DOHH2 (cell line): ENCODE measurements at regions not wholly inside any gene's neighbourhood (a gene's known extent, or its start where the extent isn't known, plus 50 kb on each side); places are given as distances from the start of the nearest gene placed in this dataset.
"Not testable (repeated sequence)": the region's sequence is repeated elsewhere in the genome, so short reads cannot be mapped to it uniquely, and the experiment has no call there.

Experiments
- H3F3A ChIP-seq: fragments of 200-600 bp; sonication (generic), shearing (Covaris generic); 2 replicates; pipeline ENCODE4 v1.6.0; 2016; ENCODE audit warnings: antibody characterized with exemption, mild to moderate bottlenecking; ENCODE audit not compliant: control insufficient read depth, insufficient read depth
- H3K27ac ChIP-seq: fragments of 200-600 bp; sonication (generic); 2 replicates; pipeline ENCODE4 v1.5.1; 2014; ENCODE audit warnings: low read depth, mild to moderate bottlenecking, low read length, moderate library complexity
- H3K27me3 ChIP-seq: fragments of 200-600 bp; sonication (generic); 2 replicates; pipeline ENCODE4 v1.6.1; 2014; ENCODE audit warnings: mild to moderate bottlenecking, low read length, mixed read lengths; ENCODE audit not compliant: control insufficient read depth
- H3K36me3 ChIP-seq: fragments of 200-600 bp; sonication (generic); 2 replicates; pipeline ENCODE4 v1.6.1; 2014; ENCODE audit warnings: mild to moderate bottlenecking, low read length, moderate library complexity, mixed read lengths; ENCODE audit not compliant: control insufficient read depth
- H3K4me1 ChIP-seq: fragments of 200-600 bp; sonication (generic); 2 replicates; pipeline ENCODE4 v1.6.1; 2014; ENCODE audit warnings: mild to moderate bottlenecking, low read length, mixed read lengths; ENCODE audit not compliant: control insufficient read depth
- H3K4me2 ChIP-seq: fragments of 200-600 bp; sonication (generic); 2 replicates; pipeline ENCODE4 v1.6.0; 2014; ENCODE audit warnings: mild to moderate bottlenecking, low read length, moderate library complexity
- H3K4me3 ChIP-seq: fragments of 200-600 bp; sonication (generic); 2 replicates; pipeline ENCODE4 v1.5.1; 2014; ENCODE audit warnings: mild to moderate bottlenecking, low read length, mixed read lengths
- H3K79me2 ChIP-seq: fragments of 200-600 bp; sonication (generic); 2 replicates; pipeline ENCODE4 v1.6.1; 2014; ENCODE audit warnings: mild to moderate bottlenecking, low read length, mixed read lengths; ENCODE audit not compliant: control insufficient read depth
- H3K9me2 ChIP-seq: fragments of 200-600 bp; sonication (generic); replicated peaks from 2 replicates; pipeline ENCODE4 v1.6.1; 2014; ENCODE audit warnings: mild to moderate bottlenecking, low read length, mixed read lengths; ENCODE audit not compliant: control insufficient read depth
- H3K9me3 ChIP-seq: fragments of 200-600 bp; sonication (generic); 2 replicates; pipeline ENCODE4 v1.6.1; 2014; ENCODE audit warnings: antibody characterized with exemption, low read length, mixed read lengths; ENCODE audit not compliant: control insufficient read depth, insufficient read depth
- H4K20me1 ChIP-seq: fragments of 200-600 bp; sonication (generic); 2 replicates; pipeline ENCODE4 v1.6.0; 2014; ENCODE audit warnings: low read depth, mild to moderate bottlenecking, antibody characterized with exemption, low read length, moderate library complexity; ENCODE audit not compliant: control insufficient read depth, insufficient read depth
- CTCF ChIP-seq: fragments of 200-600 bp; sonication (generic); IDR thresholded peaks from one replicate; pipeline ENCODE4 v1.5.1; 2014; ENCODE audit warnings: antibody characterized with exemption, mild to moderate bottlenecking, low read depth, low read length; ENCODE audit not compliant: poor library complexity, severe bottlenecking
- EZH2phosphoT487 ChIP-seq: fragments of 200-600 bp; sonication (generic); IDR thresholded peaks from 2 replicates; pipeline ENCODE4 v1.6.1; 2017; ENCODE audit warnings: borderline replicate concordance, mild to moderate bottlenecking, antibody characterized with exemption, low read length, moderate library complexity, mixed read lengths

GRCh38 chr1:238604357-238604756 is 713.6 kb upstream of the ZP4 start:
- Histone ChIP-seq H3K36me3 (no peaks in the 10 kb centered on the region), H3K9me2 (no peaks in the 10 kb centered on the region), H3K4me2 (no peak overlapping the region), H3F3A (no peaks in the 10 kb centered on the region), H3K27ac (no peak overlapping the region), H3K4me3 (no peak overlapping the region), H3K27me3 (no peaks in the 10 kb centered on the region), H3K79me2 (no peaks in the 10 kb centered on the region), H3K9me3 (no peaks in the 10 kb centered on the region), H4K20me1 (no peaks in the 10 kb centered on the region), H3K4me1 (no peaks in the 10 kb centered on the region)
- no peak for TF ChIP-seq CTCF

- H3K4me3 ChIP-seq, H3K79me2 ChIP-seq, H3K27ac ChIP-seq, H3K36me3 ChIP-seq, H3K27me3 ChIP-seq, H3F3A ChIP-seq, H3K4me1 ChIP-seq, H3K4me2 ChIP-seq, H3K9me2 ChIP-seq, H4K20me1 ChIP-seq, H3K9me3 ChIP-seq: not testable (repeated sequence)
Observed at GRCh38 chr1:238601604-238602003, 710.9 kb upstream of the ZP4 start.

GRCh38 chr1:238596703-238597102 is 706.0 kb upstream of the ZP4 start:
- no peak overlapping the region for H3K27ac ChIP-seq
- H3K79me2 ChIP-seq = no peaks in the 10 kb centered on the region
- no peaks in the 10 kb centered on the region for H3K27me3 ChIP-seq
- TF ChIP-seq CTCF (no peak), EZH2phosphoT487 (no peak)
- no peaks in the 10 kb centered on the region for H3K4me1 ChIP-seq
- no peak overlapping the region for H3K4me3 ChIP-seq
- no peaks in the 10 kb centered on the region for H4K20me1 ChIP-seq
- no peaks in the 10 kb centered on the region for H3K9me3 ChIP-seq
- no peaks in the 10 kb centered on the region for H3K9me2 ChIP-seq
- no peaks in the 10 kb centered on the region for H3F3A ChIP-seq
- no peak overlapping the region for H3K4me2 ChIP-seq
- no peaks in the 10 kb centered on the region for H3K36me3 ChIP-seq

GRCh38 chr1:238592621-238593020 is 701.9 kb upstream of the ZP4 start:
- TF ChIP-seq EZH2phosphoT487 = no peak
- no peak for TF ChIP-seq CTCF
- Histone ChIP-seq H3K27ac (no peak overlapping the region), H3K9me3 (no peaks in the 10 kb centered on the region), H3K4me1 (no peaks in the 10 kb centered on the region), H3K36me3 (no peaks in the 10 kb centered on the region), H3K27me3 (no peaks in the 10 kb centered on the region), H3K79me2 (no peaks in the 10 kb centered on the region), H4K20me1 (no peaks in the 10 kb centered on the region), H3K9me2 (no peaks in the 10 kb centered on the region), H3K4me2 (no peak overlapping the region), H3F3A (no peaks in the 10 kb centered on the region), H3K4me3 (no peak overlapping the region)
